ENCODE measurements at regions not wholly inside any gene's neighbourhood (a gene's known extent, or its start where the extent isn't known, plus 50 kb on each side); places are given as distances from the start of the nearest gene placed in this dataset.

- no peak for TF ChIP-seq CTCF (IDR thresholded peaks at IDR 0.05; ENCODE audit: low read depth, low read length)
- TF ChIP-seq EZH2phosphoT487 (IDR thresholded peaks at IDR 0.05; ENCODE audit: low read depth) = no peak
Observed at GRCh38 chr10:21317902-21318301, 207.6 kb downstream of the SKIDA1 start.

Data from OCI-LY3 (cell line).